SK-N-MC (cell line): ENCODE measurements at regions not wholly inside any gene's neighbourhood (a gene's known extent, or its start where the extent isn't known, plus 50 kb on each side); places are given as distances from the start of the nearest gene placed in this dataset.

Experiments used
- EZH2 ChIP-seq: fragments of 200-600 bp; sonication (generic); IDR thresholded peaks from one replicate; pipeline ENCODE4 v1.6.1; 2017; ENCODE audit warnings: antibody characterized with exemption
- FOXP2 ChIP-seq: optimal IDR thresholded peaks from 2 replicates; pipeline ENCODE3; 2011; ENCODE audit warnings: mild to moderate bottlenecking, moderate library complexity; ENCODE audit not compliant: insufficient read depth; ENCODE audit errors: extremely low read length, control extremely low read depth
- POLR2AphosphoS5 ChIP-seq: IDR thresholded peaks from 2 replicates; pipeline ENCODE4 v1.6.1; 2012; ENCODE audit warnings: mild to moderate bottlenecking, low read depth, low read length, borderline replicate concordance

GRCh38 chr9:78821126-78821822 lies 524.3 kb downstream of the PSAT1 start:
- TF ChIP-seq EZH2 (no peak), POLR2AphosphoS5 (no peak), FOXP2 (no peak)
